ENCODE measurements at regions not wholly inside any gene's neighbourhood (a gene's known extent, or its start where the extent isn't known, plus 50 kb on each side); places are given as distances from the start of the nearest gene placed in this dataset.

DNA sequence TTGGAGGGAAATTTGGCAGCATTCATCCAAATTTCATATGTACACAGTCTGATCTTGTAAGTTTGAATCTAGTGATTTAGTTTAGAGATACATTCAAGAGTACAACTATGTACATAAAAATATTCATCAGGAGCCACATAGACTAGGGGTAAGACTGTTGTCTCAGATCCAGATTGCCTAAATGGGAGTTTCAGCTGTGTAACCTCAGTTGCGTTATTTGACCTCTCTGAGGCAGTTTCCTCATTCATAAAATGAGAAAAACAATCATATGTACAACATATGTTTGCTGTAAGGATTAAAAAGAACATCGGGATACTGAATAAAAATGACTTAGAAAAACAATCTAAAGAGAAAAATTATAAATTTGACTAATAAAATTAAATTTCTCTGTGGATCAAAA is 577.5 kb downstream of the RPL10L start:
- Histone ChIP-seq H2AFZ (no peak overlapping the region), H3K27ac (no peak overlapping the region), H3K4me1 (no peaks in the 10 kb centered on the region), H3K4me2 (ENCODE audit: low read length) (no peak overlapping the region), H3K27me3 (ENCODE audit: control insufficient read depth, insufficient read depth, low read length) (no peaks in the 10 kb centered on the region), H3K4me3 (ENCODE audit: low read depth, low read length) (no peak overlapping the region), H3K9ac (no peak overlapping the region), H3K79me2 (no peaks in the 10 kb centered on the region), H3K9me3 (ENCODE audit: control insufficient read depth, low read length) (no peaks in the 10 kb centered on the region), H3K36me3 (ENCODE audit: control insufficient read depth, insufficient read depth, low read length) (no peaks in the 10 kb centered on the region)
- no peak for TF ChIP-seq CTCF (IDR thresholded peaks at IDR 0.05)

GRCh38 chr14:46063872-46064271 is 587.7 kb downstream of the RPL10L start:
- Histone ChIP-seq H3K79me2 (no peaks in the 10 kb centered on the region), H3K36me3 (ENCODE audit: control insufficient read depth, insufficient read depth, low read length) (no peaks in the 10 kb centered on the region), H3K9me3 (ENCODE audit: control insufficient read depth, low read length) (no peaks in the 10 kb centered on the region), H3K27me3 (ENCODE audit: control insufficient read depth, insufficient read depth, low read length) (no peaks in the 10 kb centered on the region), H2AFZ (no peak overlapping the region), H3K9ac (no peak overlapping the region), H3K4me2 (ENCODE audit: low read length) (no peak overlapping the region), H3K4me3 (ENCODE audit: low read depth, low read length) (no peak overlapping the region), H3K27ac (no peak overlapping the region), H3K4me1 (no peaks in the 10 kb centered on the region)
- TF ChIP-seq CTCF (IDR thresholded peaks at IDR 0.05): no peak

- no peak overlapping the region for H3K27ac ChIP-seq
- H3K4me1 ChIP-seq: no peaks in the 10 kb centered on the region
- no peak overlapping the region for H3K9ac ChIP-seq
- no peak for TF ChIP-seq CTCF (IDR thresholded peaks at IDR 0.05)
- no peaks in the 10 kb centered on the region for H3K36me3 ChIP-seq (ENCODE audit: control insufficient read depth, insufficient read depth, low read length)
- no peaks in the 10 kb centered on the region for H3K9me3 ChIP-seq (ENCODE audit: control insufficient read depth, low read length)
- H2AFZ ChIP-seq: no peak overlapping the region
- no peaks in the 10 kb centered on the region for H3K27me3 ChIP-seq (ENCODE audit: control insufficient read depth, insufficient read depth, low read length)
- H3K79me2 ChIP-seq: no peaks in the 10 kb centered on the region
- H3K4me2 ChIP-seq (ENCODE audit: low read length): no peak overlapping the region
- no peak overlapping the region for H3K4me3 ChIP-seq (ENCODE audit: low read depth, low read length)
Measured at GRCh38 chr14:46058964-46059563, 592.5 kb downstream of the RPL10L start.

DNA sequence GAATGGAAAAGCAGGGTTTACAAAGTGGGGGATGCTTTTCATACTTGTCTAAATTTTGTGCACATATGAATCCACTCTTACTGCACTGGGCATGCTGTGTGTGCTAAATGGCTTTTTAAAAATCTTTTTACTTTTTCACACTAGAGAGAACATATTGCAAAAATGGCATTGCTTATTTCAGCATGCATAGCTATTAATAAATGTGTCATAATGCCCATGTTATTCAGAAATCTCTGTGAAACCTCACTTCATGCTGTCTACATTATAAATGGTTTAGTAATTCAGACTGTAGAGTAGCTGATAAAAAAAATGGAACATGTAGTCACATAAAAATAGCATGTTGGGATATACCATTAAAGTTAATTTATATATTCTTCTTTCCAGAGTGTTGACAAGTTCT is 593.8 kb downstream of the RPL10L start:
- no peaks in the 10 kb centered on the region for H3K4me1 ChIP-seq
- no peak for TF ChIP-seq CTCF (IDR thresholded peaks at IDR 0.05)
- no peaks in the 10 kb centered on the region for H3K36me3 ChIP-seq (ENCODE audit: control insufficient read depth, insufficient read depth, low read length)
- H3K9ac ChIP-seq: no peak overlapping the region
- no peaks in the 10 kb centered on the region for H3K79me2 ChIP-seq
- H3K4me3 ChIP-seq (ENCODE audit: low read depth, low read length): no peak overlapping the region
- no peak overlapping the region for H3K27ac ChIP-seq
- no peaks in the 10 kb centered on the region for H3K9me3 ChIP-seq (ENCODE audit: control insufficient read depth, low read length)
- no peaks in the 10 kb centered on the region for H3K27me3 ChIP-seq (ENCODE audit: control insufficient read depth, insufficient read depth, low read length)
- H2AFZ ChIP-seq: no peak overlapping the region
- no peak overlapping the region for H3K4me2 ChIP-seq (ENCODE audit: low read length)

DNA sequence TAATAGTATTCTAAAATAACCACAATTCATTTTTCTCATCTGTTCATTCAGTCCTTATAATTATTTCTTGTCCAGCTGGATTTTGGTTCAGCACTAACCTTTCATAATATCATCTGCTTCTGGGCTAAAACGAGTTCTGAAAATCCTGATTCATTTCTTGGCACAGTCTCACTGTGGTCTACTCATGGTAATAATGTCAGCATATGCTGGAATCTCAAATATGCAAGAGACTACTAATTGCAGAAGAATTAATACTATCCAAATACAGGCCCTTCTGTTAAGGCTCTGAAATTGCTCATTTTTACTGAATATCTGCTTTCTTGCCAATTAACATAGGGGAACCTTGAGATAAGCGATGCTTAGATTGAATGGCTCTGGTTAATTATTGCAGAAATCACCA is 597.1 kb downstream of the RPL10L start:
- no peaks in the 10 kb centered on the region for H3K27me3 ChIP-seq (ENCODE audit: control insufficient read depth, insufficient read depth, low read length)
- H3K36me3 ChIP-seq (ENCODE audit: control insufficient read depth, insufficient read depth, low read length): no peaks in the 10 kb centered on the region
- H3K4me3 ChIP-seq (ENCODE audit: low read depth, low read length): no peak overlapping the region
- no peak overlapping the region for H2AFZ ChIP-seq
- H3K9me3 ChIP-seq (ENCODE audit: control insufficient read depth, low read length): no peaks in the 10 kb centered on the region
- H3K4me1 ChIP-seq: no peaks in the 10 kb centered on the region
- no peak overlapping the region for H3K27ac ChIP-seq
- TF ChIP-seq CTCF (IDR thresholded peaks at IDR 0.05): no peak
- no peaks in the 10 kb centered on the region for H3K79me2 ChIP-seq
- H3K9ac ChIP-seq: no peak overlapping the region
- H3K4me2 ChIP-seq (ENCODE audit: low read length): no peak overlapping the region
